8988T (cell line): ENCODE measurements at regions not wholly inside any gene's neighbourhood (a gene's known extent, or its start where the extent isn't known, plus 50 kb on each side); places are given as distances from the start of the nearest gene placed in this dataset.
"Not testable (repeated sequence)": the region's sequence is repeated elsewhere in the genome, so short reads cannot be mapped to it uniquely, and the experiment has no call there.

Experiments used
- DNase-seq: peaks from one replicate; pipeline ENCODE4 v3.0.0; 2011

- not testable (repeated sequence) for DNase-seq
These were observed 959.4 kb upstream of the DEFB115 start for GRCh38 chr20:30297878-30298595.

GRCh38 chr20:30300220-30300642 is 957.2 kb upstream of the DEFB115 start:
- DNase-seq: not testable (repeated sequence)

GRCh38 chr20:30302786-30303185 is 954.7 kb upstream of the DEFB115 start:
- not testable (repeated sequence) for DNase-seq

- not testable (repeated sequence) for DNase-seq
These were observed 947.5 kb upstream of the DEFB115 start for GRCh38 chr20:30309938-30310337.

DNA sequence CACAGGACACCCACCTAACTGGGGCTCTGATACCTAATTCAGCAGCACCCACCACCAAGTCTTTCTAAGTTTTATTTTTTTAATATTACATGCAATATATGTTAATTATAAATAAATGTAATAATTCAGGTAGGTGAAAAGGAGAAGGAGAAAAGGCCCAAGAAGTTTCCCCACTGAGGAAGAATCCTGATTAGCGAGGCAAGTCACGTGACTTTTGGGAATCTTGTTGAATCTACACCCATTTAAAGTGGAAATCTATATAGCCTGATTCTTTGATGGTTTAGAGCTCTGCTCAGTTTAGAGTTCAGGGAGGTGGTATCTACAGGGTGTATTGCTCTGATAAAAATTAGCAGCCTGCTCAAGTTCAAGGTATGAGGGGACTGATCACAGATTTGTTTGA is 947.1 kb upstream of the DEFB115 start:
- not testable (repeated sequence) for DNase-seq

DNA sequence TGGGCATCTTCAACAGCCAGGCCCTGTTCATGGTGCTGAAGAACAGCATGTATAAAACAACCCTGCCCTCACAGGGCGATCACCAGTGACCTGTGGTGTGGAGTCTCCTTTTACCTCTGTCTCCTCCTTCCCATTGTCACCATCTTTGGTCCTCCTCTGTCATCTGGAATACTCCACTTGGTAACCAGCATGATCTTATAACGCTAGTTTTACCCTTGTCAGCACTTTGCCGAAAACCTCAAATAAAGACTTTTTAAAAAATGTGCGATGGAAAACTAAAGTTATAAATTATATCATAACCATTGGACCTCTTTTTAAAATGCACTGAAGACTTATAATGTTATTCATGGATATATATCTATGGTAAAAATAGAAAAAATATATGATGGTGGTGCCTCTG is 945.2 kb upstream of the DEFB115 start:
- not testable (repeated sequence) for DNase-seq

DNA sequence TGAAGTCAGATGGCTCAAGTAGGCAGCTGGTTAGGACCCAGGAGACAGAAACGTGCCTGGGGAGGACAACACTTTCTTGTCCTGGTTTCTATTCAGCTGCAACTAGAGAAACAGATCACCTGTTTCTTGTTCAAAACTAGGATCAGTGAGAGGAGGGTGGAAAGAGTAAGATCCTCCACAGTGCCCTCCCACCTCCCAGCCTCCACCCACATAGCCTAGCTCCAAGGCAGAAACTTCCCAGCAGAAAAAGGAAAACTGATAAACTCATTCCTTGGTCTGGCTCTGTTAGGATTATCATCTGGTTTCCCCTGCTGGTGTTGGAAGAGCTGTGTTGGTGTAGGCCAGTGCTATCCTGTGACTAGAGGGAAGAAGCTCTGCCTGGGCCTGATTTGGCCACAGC is 943.8 kb upstream of the DEFB115 start:
- not testable (repeated sequence) for DNase-seq

GRCh38 chr20:30316063-30316462 is 941.4 kb upstream of the DEFB115 start:
- DNase-seq: not testable (repeated sequence)

GRCh38 chr20:30316532-30317299 is 940.7 kb upstream of the DEFB115 start:
- not testable (repeated sequence) for DNase-seq

GRCh38 chr20:30333744-30334143 is 923.7 kb upstream of the DEFB115 start:
- not testable (repeated sequence) for DNase-seq

DNA sequence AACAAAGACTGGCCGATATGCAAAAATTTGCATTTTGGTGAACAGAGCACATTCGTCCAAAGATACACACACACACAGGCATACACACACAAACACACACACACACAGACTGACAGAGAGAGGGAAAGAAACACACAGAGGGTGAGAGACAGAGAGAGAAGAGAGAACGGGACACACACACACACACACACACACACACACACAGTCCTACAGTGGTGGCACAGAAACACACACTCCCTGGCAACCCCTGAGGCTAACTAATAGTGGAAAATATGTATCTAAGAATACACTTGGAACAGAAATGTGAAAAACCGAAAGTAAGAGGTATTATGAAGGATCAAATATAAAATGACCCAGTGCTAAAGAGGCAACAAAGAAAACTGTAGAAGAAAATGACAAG is 919.9 kb upstream of the DEFB115 start:
- not testable (repeated sequence) for DNase-seq

- not testable (repeated sequence) for DNase-seq
These were observed 908.5 kb upstream of the DEFB115 start for GRCh38 chr20:30348932-30349331.

- DNase-seq: not testable (repeated sequence)
These were observed 900.5 kb upstream of the DEFB115 start for GRCh38 chr20:30356854-30357467.

DNA sequence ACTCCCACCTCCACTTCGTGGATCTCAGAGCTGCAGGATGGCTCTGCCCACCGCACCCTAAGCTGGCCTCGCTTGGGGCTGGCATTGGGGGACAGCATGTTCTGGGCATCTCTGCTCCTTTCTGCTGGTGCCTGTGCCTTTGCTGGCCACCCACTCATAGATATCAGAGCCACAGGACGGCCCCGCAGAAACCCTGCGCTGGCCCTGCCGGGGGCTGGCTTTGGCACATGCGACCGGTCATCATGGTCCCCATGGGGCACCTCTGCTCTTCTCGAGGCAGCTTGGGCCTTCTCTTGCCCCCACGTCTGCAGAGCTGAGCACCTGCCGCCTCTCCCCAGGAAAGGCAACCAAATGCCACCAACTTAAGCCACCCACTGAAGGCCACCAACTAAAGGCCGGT is 895.7 kb upstream of the DEFB115 start:
- DNase-seq: not testable (repeated sequence)

DNA sequence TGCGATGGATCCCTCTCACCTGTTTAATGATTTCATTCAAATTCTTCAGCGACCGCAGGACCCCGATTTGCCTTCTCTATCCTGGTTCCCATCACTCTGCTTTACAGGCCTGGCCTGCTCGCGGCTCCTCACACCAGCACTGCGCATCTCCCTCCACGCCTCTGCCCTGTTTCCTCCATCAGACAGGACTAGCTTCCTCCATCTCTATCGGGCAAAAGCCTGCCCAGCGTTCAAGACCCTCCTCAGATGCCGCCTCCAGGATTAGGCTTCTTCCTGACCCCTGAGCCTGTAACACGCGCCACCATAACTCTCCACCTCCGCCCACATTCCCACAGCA is 881.1 kb upstream of the DEFB115 start:
- not testable (repeated sequence) for DNase-seq

DNA sequence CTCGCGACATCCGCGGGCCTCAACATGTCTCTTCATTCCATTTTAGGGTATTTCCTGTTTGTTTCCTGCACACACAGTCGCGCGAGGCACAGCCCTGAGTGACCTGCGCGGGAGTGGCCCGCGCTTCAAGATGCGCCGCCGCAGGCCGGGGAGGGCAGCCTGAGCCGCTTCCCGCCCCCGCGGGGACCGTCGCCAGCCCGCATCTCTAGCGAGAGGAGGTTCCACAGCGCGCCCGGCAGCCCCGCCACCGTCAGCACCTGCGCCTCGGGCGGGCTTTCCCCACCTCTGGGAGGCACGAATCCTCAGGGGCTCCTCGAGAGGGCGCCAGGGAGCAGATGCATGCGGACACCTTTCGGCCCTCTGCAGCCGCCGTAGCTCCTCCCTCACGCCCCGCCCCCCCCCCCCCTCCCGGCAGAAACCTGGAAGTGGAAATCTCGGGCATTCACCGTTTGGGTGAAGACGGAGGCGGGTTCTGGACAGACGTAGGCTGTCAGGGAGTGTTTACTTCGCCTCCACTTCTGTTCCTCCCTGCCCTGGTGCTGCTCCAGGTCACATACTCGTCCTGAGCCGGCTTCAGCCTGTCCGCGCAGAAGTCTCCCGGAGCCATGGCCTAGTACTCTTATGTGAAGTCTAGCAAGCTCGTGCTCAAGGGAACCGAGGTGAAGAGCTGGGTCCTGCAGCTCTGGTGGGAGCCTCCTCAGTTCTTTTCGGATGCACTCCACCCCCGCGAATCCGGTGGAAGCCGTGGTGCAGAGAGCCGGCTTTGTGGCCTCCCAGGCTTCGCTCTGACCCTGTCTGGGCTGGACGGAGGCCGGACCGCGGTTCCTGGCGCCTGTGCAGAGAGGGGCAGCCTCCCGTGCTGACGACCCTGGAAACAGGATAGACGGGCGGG is 880.5 kb upstream of the DEFB115 start:
- DNase-seq: peak; percentile 30

- not testable (repeated sequence) for DNase-seq
These were observed 879.1 kb upstream of the DEFB115 start for GRCh38 chr20:30378317-30378716.

DNA sequence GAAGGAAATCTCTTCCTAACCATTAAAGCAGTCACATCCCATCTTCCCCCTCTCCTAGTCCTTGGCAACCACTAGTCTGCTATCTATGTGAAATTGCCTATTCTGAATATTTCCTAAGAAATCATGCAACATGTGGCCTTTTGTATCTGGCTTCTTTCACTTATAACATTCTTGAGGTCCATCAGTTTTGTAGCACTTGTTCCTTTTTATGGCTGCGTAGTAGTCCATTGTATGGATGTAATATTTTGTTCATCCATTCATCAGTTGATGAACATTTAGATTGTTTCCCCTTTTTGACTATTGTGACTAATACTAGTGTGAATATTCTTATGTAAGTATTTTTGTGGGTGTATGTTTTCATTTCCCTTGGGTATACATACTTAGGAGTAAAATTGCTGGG is 878.7 kb upstream of the DEFB115 start:
- not testable (repeated sequence) for DNase-seq

- not testable (repeated sequence) for DNase-seq
These were observed 872.6 kb upstream of the DEFB115 start for GRCh38 chr20:30384841-30385240.

DNA sequence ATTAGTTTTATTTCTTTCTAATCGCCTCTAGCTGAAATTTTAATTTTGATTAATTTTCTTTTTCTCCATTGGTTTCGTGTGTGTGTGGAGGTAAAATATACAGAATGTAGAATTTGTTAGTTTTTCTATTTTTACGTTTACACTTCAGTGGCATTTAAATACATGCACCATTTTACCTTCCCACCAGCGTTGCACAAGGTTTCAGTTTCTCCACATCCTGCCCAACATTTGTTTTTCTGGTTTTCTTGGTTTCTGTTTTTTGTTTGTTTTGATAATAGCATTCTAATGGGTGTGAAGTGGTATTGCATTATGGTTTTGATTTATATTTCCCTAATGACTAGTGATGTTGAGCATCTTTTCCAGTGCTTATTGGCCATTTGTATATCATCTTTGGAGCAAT is 871.4 kb upstream of the DEFB115 start:
- not testable (repeated sequence) for DNase-seq

GRCh38 chr20:30387823-30388222 is 869.6 kb upstream of the DEFB115 start:
- not testable (repeated sequence) for DNase-seq

- not testable (repeated sequence) for DNase-seq
These were observed 863.9 kb upstream of the DEFB115 start for GRCh38 chr20:30393523-30393922.

DNA sequence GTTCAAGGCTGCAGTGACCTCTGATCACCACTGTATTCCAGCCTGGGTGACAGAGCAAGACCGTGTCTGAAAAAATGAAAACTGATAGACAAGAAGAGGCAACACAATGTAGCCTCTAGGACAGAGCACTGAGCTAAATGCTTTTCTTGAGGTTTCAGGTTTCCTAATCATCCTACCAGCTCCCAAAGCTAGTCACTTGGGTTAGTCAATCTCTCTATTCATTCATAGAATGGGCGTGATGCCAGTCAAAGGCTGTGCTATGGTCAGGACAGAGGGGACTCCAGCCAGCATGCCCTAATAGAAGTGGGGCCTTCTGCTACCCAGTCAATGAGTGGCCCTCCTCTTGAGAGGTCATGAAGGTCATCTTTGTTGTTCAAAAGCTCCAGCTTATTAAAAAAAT is 860.4 kb upstream of the DEFB115 start:
- not testable (repeated sequence) for DNase-seq
